ENCODE measurements at regions not wholly inside any gene's neighbourhood (a gene's known extent, or its start where the extent isn't known, plus 50 kb on each side); places are given as distances from the start of the nearest gene placed in this dataset.
A peak's percentile ranks its signal among the peaks of the same experiment; 100 is the strongest.

DNA sequence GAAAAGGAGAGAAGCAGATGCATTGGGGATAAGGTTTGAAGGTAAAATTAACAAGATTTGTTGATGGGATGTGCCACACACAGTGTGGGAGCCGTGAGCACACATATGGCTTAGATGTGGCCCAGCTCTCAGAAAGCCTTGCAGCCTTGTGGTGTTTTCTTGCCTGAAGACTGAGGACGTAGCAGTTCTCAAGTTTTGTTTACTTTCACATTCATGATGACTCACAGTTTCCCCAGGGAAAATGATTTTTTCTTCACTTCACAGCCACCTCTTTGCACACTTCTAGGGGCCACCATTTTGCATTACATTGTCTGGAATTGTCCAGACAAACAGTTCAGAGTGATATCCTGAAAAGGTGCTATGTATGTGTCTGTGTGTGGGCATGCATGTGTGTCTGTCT is 126.2 kb downstream of the BASP1 start:
- H3K9me3 Mint-ChIP-seq (ENCODE audit: low read depth) = peaks cover 3% of the 10 kb centered on the region
- H3K4me3 Mint-ChIP-seq (ENCODE audit: low read depth) = no peak overlapping the region
- no peaks in the 10 kb centered on the region for H3K36me3 Mint-ChIP-seq (ENCODE audit: insufficient read depth)
- TF ChIP-seq CTCF (IDR thresholded peaks at IDR 0.05; ENCODE audit: unreplicated experiment) = no peak
- H3K4me1 Mint-ChIP-seq (ENCODE audit: low read depth) = peaks cover 7% of the 10 kb centered on the region
- H3K27me3 Mint-ChIP-seq = peaks cover 2% of the 10 kb centered on the region
- peak overlapping the region; percentile 25 for H3K27ac Mint-ChIP-seq
- DNase-seq (ENCODE audit: low spot score, unreplicated experiment) = no peak

DNA sequence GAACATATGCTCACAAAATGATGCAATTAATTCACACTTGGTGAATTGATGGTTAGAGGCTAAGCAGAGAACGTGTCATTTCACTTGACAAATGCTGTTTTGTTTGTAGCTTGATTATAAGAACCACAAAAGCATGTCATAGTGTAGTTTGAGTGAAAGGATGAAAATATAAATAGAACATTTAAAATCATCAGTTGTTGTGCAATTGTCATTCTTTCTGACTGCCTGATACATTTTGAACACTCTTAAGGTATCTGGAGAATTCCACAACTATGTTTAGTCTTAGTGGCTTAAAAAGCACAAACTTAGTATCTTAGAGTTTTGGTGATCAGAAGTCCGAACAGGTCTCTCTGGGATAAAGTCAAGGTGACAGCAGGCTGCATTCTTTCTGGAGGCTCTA is 129.4 kb downstream of the BASP1 start:
- no peak overlapping the region for H3K27ac Mint-ChIP-seq
- DNase-seq (ENCODE audit: low spot score, unreplicated experiment) = no peak
- H3K27me3 Mint-ChIP-seq = peaks cover 2% of the 10 kb centered on the region
- H3K4me1 Mint-ChIP-seq (ENCODE audit: low read depth) = peaks cover 7% of the 10 kb centered on the region
- no peak for TF ChIP-seq CTCF (IDR thresholded peaks at IDR 0.05; ENCODE audit: unreplicated experiment)
- no peaks in the 10 kb centered on the region for H3K36me3 Mint-ChIP-seq (ENCODE audit: insufficient read depth)
- no peak overlapping the region for H3K4me3 Mint-ChIP-seq (ENCODE audit: low read depth)
- no peaks in the 10 kb centered on the region for H3K9me3 Mint-ChIP-seq (ENCODE audit: low read depth)

DNA sequence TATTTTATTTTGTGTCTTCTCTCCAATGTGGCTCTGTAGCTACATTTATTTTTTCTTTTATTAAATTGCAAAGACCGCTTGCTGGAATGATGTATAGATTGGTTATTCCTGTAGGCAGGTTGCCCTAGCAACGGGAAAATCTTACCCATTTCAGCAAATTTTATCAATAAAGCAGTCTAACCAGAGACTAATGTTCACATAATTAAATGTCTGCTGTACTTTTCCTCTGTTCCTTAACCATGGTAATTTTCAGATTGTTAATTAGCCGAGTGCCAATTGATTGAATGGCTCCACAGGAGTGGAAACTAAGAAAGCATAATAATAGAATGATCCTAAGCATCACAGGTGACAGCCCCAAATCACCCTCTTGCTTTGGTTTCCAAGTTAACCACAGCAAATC is 134.8 kb downstream of the BASP1 start:
- Mint-ChIP-seq H3K9me3 (ENCODE audit: low read depth) (no peaks in the 10 kb centered on the region), H3K27ac (no peak overlapping the region), H3K27me3 (peaks cover 1% of the 10 kb centered on the region), H3K36me3 (ENCODE audit: insufficient read depth) (no peaks in the 10 kb centered on the region), H3K4me3 (ENCODE audit: low read depth) (no peak overlapping the region), H3K4me1 (ENCODE audit: low read depth) (no peaks in the 10 kb centered on the region)
- TF ChIP-seq CTCF (IDR thresholded peaks at IDR 0.05; ENCODE audit: unreplicated experiment) = no peak
- no peak for DNase-seq (ENCODE audit: low spot score, unreplicated experiment)

DNA sequence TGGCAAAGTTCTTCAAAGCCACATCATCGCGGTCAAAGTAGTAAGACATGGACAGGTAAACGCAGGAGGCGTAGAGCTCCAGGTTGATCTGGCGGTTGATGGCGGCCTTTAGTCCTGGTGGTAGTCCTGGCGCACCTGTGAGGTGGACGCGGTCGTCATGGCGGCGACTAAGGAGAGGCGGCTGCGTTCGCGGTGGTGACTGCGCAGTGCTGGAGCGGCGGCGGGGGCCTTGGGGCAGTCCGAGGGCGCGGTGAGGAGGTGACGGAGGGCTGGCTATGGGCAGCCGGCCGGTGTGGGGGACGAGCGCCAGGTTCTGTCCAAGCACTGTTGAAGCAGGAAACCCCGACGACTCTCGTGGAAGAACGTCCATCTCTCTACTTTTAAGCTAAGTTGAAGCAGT is 136.8 kb downstream of the BASP1 start:
- Mint-ChIP-seq H3K4me1 (ENCODE audit: low read depth) (no peaks in the 10 kb centered on the region), H3K27me3 (peaks cover 2% of the 10 kb centered on the region), H3K9me3 (ENCODE audit: low read depth) (peaks cover 3% of the 10 kb centered on the region), H3K36me3 (ENCODE audit: insufficient read depth) (no peaks in the 10 kb centered on the region), H3K27ac (no peak overlapping the region), H3K4me3 (ENCODE audit: low read depth) (no peak overlapping the region)
- TF ChIP-seq CTCF (IDR thresholded peaks at IDR 0.05; ENCODE audit: unreplicated experiment) = no peak
- no peak for DNase-seq (ENCODE audit: low spot score, unreplicated experiment)

GRCh38 chr5:17355586-17356346 is 138.3 kb downstream of the BASP1 start:
- Mint-ChIP-seq H3K36me3 (ENCODE audit: insufficient read depth) (no peaks in the 10 kb centered on the region), H3K27me3 (peaks cover 6% of the 10 kb centered on the region), H3K4me3 (ENCODE audit: low read depth) (no peak overlapping the region), H3K9me3 (ENCODE audit: low read depth) (peaks cover 3% of the 10 kb centered on the region), H3K27ac (no peak overlapping the region), H3K4me1 (ENCODE audit: low read depth) (no peaks in the 10 kb centered on the region)
- TF ChIP-seq CTCF (IDR thresholded peaks at IDR 0.05; ENCODE audit: unreplicated experiment) = no peak
- no peak for DNase-seq (ENCODE audit: low spot score, unreplicated experiment)
